HG03469 (cell line): ENCODE measurements at regions not wholly inside any gene's neighbourhood (a gene's known extent, or its start where the extent isn't known, plus 50 kb on each side); places are given as distances from the start of the nearest gene placed in this dataset.
A peak's percentile ranks its signal among the peaks of the same experiment; 100 is the strongest.

Experiments used
- ATAC-seq: cut with Tn5 transposase; IDR thresholded peaks from one replicate; pipeline ENCODE4 v1.9.1; 2021; ENCODE audit warnings: mild to moderate bottlenecking, moderate library complexity, moderate number of reproducible peaks; ENCODE audit not compliant: unreplicated experiment

- no peak for ATAC-seq
Observed at GRCh38 chr11:128198216-128198772, 389.1 kb downstream of the ETS1 start.

- ATAC-seq = no peak
Observed at GRCh38 chr11:128196235-128196634, 391.1 kb downstream of the ETS1 start.

DNA sequence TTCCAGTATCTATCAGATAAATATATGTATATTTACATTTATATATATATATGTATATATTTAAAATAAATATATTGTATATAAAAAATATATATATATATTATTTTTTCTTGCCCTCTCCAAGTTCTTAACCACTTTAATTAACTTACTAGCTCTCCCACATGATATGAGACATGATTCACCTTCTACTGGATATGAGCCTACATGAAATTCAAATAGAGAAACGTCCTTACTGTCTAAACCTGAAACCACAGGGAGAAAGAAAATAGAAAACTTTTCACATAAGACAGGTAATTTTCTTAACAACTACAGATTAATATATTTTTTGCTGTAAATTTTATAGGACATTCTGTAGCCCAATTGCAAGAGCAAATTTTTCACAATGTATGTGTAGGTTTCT lies 391.6 kb downstream of the ETS1 start:
- no peak for ATAC-seq

DNA sequence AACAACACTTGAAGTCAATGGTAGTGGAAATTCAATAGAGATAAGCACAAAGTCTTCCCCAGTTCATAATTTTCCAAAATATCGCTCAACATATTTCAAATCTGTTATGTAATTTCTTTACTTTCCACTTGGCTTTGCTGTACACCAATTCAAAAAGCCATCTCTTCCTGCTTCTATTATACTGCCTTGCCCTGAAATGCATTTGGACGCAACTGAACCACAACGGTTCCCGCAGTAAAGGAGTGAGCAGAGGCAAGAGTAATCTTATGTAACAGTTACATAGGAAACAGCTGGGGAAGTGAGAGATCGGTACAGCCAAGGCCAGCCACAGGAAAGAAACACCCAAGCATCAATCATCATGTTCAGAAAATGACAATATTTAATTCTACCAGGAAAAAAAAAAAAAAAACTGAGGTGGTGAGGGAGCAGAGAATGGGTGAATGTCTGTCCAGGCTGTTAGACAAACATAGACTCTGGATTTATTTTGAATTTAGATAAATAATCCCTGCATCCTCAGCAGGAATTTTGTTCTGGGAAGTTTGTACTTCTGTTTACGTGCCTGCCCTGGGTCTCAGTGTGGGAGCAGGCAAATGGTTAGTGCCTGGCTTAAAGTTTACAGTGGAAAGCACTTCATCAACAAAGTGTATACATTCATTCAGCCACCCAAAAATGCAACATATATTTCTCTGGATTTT lies 392.2 kb downstream of the ETS1 start:
- no peak for ATAC-seq

DNA sequence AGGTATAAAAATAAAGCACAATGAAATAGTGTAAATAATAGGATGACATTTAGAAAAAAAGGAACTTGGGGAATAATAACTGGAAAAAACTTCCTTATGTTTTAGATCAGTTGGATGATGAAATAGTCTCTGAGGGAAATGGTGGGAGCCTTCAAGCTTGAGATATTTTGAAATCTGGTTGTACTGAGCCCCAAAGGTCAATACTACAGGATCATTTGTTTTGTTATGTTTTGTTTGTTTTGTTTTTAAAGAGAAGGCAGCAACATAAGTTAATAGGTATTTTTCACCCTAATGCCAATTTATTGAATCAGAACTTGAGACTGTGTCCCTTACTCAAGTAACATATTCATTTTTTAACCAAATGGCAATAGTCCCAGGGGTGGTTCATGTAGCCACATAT lies 393.1 kb downstream of the ETS1 start:
- no peak for ATAC-seq

DNA sequence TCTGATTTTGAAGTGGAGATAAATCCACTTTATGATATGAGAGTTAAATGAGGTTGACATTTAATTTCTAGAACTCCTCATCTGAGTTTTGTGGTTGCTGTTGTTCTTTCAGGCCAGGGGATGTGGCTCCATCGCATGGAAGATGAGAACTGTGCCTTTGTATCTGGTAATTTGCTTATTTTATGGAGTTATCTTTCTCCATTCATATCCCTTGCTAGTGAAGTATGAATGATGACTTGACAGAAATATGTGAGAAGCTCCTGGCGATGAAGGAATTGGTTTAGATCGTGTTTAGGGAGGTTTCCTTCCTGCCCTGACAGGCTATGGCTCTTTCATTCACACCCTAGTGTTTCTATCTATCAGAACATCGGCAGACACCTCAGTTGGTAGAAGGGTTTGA lies 393.7 kb downstream of the ETS1 start:
- no peak for ATAC-seq

DNA sequence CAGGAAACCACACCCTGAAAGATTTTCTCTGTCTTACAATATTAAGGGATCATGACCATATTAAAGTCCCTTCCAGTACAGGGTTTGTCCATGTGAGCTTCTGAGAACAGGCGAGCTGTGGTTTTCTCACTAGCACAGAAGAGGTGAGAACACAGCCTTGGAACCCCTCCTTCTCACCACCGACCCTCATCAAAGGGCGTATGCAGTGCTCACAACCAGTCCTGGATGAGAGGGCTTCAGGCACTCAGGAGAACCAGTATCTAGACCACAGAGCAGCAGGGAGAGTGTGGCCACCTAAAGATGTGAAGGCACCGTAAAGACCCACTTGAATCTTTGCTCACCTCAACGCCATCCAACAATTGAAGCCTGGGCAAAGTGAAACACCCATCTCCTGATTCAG lies 397.0 kb downstream of the ETS1 start:
- ATAC-seq = no peak

- ATAC-seq = no peak
Observed at GRCh38 chr11:128189823-128190222, 397.5 kb downstream of the ETS1 start.

DNA sequence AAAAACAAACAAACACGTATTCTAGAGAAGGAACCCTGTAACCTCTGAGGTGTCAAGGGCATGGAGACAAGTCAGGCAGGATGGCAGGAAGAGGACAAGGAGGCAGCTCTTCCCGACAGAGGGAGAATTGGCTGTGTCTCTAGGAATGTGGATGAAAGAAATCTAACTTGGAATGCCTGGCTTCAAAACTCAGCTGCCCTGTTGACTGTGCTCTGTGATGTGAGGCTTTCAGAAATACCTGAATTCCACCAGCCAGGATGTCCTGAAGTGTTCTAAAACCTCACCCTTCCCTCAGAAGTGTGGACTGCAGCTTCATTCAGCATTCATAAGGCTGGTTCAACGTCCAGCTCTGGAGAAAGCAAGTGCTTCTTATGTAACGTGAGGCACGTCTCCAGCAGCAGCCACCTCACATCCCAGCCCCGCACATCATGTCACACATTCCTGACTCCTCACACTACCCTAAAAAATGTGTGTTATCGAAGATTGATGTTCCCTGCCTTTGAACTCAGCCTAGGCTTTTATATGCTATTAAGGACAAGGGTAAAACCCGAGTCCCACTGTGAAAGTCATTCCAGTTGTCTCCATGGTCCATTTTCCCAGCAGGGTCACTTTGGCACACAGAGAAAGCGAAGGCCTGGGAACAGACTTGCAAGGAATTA lies 398.9 kb downstream of the ETS1 start:
- no peak for ATAC-seq

- ATAC-seq = no peak
Observed at GRCh38 chr11:128187835-128188234, 399.5 kb downstream of the ETS1 start.

- no peak for ATAC-seq
Observed at GRCh38 chr11:128187377-128187776, 400.0 kb downstream of the ETS1 start.

- ATAC-seq = no peak
Observed at GRCh38 chr11:128184981-128185380, 402.4 kb downstream of the ETS1 start.

DNA sequence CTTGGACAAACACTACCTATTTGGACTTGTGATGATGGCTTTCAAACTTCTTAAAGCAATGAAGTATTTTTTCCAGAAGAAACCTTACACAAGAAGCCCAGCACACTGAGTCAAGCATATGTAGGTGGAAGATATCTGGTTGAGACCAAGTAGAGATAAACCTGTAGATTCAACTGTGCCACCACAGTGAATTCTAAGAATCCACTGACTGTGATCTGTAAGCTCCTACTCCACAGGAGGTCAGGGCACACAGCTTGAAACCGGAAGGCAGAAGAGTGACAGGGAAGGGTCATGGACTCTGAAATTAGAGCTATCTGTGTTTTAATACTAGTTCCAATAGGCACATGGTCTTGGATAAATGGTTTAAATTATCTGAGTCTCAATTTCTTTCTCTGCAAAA lies 404.5 kb downstream of the ETS1 start:
- no peak for ATAC-seq

GRCh38 chr11:128181984-128182383 lies 405.4 kb downstream of the ETS1 start:
- ATAC-seq = no peak

GRCh38 chr11:128181088-128181480 lies 406.3 kb downstream of the ETS1 start:
- ATAC-seq = no peak

DNA sequence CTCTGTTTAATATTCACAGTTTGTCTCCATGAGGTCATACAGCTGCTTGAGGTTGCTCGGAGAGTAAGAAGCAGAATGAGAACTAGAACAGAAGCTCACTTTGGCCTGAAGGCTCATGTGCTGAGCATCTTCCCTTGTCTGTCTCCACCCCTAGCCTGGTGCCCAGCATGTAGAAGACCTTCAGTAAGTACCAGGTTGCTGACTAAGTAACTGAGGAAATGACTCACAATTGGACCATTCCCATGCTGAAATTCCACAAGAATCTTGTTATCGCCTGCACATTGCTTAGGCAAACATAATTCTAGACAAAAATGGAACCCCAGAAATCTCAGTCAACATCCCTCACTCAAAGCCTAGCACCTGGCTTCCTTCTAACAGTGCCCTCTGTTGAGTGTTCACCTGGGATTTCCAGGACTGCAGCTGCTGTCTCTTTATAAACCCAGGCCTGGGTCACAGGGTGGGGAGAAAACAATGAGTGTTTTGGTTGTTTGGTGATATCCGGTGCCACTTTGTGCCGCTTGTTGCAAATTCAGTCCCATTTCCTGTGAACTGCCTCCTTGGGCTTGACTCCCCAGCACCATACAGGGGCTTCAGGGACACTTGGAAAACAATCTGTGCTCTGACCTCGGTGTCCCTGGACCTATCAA lies 406.8 kb downstream of the ETS1 start:
- no peak for ATAC-seq

GRCh38 chr11:128179512-128179911 lies 407.8 kb downstream of the ETS1 start:
- ATAC-seq = no peak

GRCh38 chr11:128179039-128179438 lies 408.3 kb downstream of the ETS1 start:
- no peak for ATAC-seq

GRCh38 chr11:128174465-128175291 lies 412.7 kb downstream of the ETS1 start:
- ATAC-seq = no peak

DNA sequence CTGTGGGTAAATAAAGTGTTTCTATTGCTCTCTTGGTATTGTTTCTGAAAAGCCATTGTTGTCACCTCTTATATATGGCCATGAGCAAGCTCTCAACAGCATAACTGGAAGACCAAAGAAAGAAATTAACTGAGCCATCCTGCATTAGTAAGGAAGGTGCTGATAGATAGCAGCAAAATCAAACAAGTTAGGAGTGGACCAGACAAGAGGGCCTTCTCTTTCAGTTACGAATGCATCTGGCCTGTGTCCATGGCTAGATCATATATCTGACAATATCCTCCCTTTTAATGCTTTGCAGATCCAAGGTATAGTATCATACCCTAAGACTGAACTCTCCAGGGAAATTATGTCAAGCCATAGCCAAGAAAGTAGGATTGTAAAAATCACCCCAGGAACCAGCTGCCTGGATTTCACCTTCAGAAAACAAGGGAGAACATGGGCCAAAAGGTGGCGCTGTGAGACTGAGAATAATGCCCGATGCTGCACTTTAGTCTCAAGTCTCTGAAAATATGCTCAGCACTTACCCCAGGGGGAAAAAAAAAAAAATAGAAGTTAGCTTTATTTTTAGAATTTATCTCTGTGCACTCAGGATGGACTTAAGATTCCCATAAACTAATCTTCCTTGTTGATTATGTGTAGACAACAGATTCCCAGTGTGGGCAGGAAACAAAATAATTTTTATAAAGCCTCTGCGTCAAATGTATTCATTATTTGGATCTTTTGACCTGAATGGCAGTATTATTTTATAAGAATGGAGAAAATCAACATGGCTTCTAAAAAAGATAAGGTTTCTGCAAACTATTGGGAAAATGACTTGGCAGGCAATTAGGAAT lies 415.1 kb downstream of the ETS1 start:
- peak; percentile 46 for ATAC-seq
